ENCODE measurements at regions not wholly inside any gene's neighbourhood (a gene's known extent, or its start where the extent isn't known, plus 50 kb on each side); places are given as distances from the start of the nearest gene placed in this dataset.

DNA sequence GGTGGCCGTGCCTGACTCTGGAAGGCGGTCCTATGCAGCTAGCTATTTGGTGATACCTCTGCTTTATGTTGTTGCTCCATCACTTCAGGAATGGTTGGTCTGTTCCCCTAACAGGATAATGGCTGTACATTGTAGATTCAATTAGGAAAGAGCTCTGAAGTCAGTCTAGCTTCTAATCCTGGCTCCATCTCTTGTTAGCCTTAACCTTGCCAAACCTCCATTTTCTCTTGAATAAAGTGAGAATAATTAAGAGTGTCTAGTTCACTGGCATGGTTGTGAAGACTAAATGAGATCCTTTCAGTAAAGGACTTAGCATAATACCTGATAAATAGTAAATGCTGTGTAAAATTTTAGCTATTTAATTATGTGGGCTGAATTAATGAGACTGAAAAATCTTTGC lies 262.5 kb upstream of the ARHGAP20 start (continued):
- TF ChIP-seq NR2C2 (IDR thresholded peaks at IDR 0.05; ENCODE audit: borderline replicate concordance, control insufficient read depth, insufficient read length, low read depth) (no peak), IKZF2 (IDR thresholded peaks at IDR 0.05) (no peak), SMAD5 (IDR thresholded peaks at IDR 0.05; ENCODE audit: low read depth) (no peak)

- TF ChIP-seq BMI1 (IDR thresholded peaks at IDR 0.05; ENCODE audit: borderline replicate concordance) (no peak), IKZF2 (IDR thresholded peaks at IDR 0.05) (no peak), NRF1 (conservative IDR thresholded peaks at IDR 0.05; ENCODE audit: low read depth, low read length) (no peak), STAT3 (IDR thresholded peaks at IDR 0.05; ENCODE audit: low read depth, low read length) (no peak), POLR2AphosphoS5 (IDR thresholded peaks at IDR 0.05; ENCODE audit: low read length) (no peak), PAX8 (IDR thresholded peaks at IDR 0.05) (no peak), POLR2AphosphoS2 (IDR thresholded peaks at IDR 0.05; ENCODE audit: low read depth, low read length) (no peak), BCL3 (IDR thresholded peaks at IDR 0.05; ENCODE audit: borderline replicate concordance, insufficient read depth, low read depth, low read length, poor library complexity, severe bottlenecking) (no peak)
- Histone ChIP-seq H3K4me2 (ENCODE audit: control insufficient read depth, insufficient read depth) (no peak overlapping the region), H4K20me1 (ENCODE audit: control insufficient read depth, insufficient read depth) (no peaks in the 10 kb centered on the region), H3K4me1 (ENCODE audit: control insufficient read depth, insufficient read depth, low read length) (no peaks in the 10 kb centered on the region), H3K9me3 (replicated peaks; ENCODE audit: control insufficient read depth, insufficient read depth, low read length) (no peaks in the 10 kb centered on the region), H3K36me3 (ENCODE audit: control insufficient read depth in 2 of 2, insufficient read depth in 2 of 2, low read length in 1 of 2) (no peaks in the 10 kb centered on the region), H3K4me3 (no peak overlapping the region), H3K9ac (ENCODE audit: control insufficient read depth, insufficient read depth, low read length) (no peak overlapping the region), H3K27me3 (replicated peaks in 1 of 2; ENCODE audit: control insufficient read depth in 2 of 2, insufficient read depth in 2 of 2, low read length in 1 of 2) (no peaks in the 10 kb centered on the region), H3K27ac (ENCODE audit: control insufficient read depth, insufficient read depth) (no peak overlapping the region), H3K79me2 (ENCODE audit: control insufficient read depth, insufficient read depth, low read length) (no peaks in the 10 kb centered on the region), H2AFZ (ENCODE audit: control insufficient read depth, low read depth, low read length) (no peak overlapping the region)
- no TSS peak for BruUV-seq (replicated peaks)
- ATAC-seq (no peak), FAIRE-seq (no peak), DNase-seq (ENCODE audit: low read depth, low spot score) (no peak)
- 48% methylated on average over 2 of the region's 2 CpGs for WGBS (ENCODE audit: insufficient coverage, insufficient replicate concordance, low lambda C conversion rate, missing lambda C conversion rate)
- intact Hi-C loops (cut with micrococcal nuclease; ENCODE audit: unreplicated experiment) = no loop called here
- SMC1A ChIA-PET (ENCODE audit: uncharacterized antibody, unreplicated experiment) = no interaction called here
- CTCF ChIA-PET = no interaction called here
- POLR2A ChIA-PET = no interaction called here
- RAD21 ChIA-PET (ENCODE audit: unreplicated experiment) = no interaction called here
- in situ Hi-C loops (cut with MboI) = no loop called here
Observed at GRCh38 chr11:110973401-110973980, 261.3 kb upstream of the ARHGAP20 start.

Measured in GM12878 (cell line).